ENCODE measurements at regions not wholly inside any gene's neighbourhood (a gene's known extent, or its start where the extent isn't known, plus 50 kb on each side); places are given as distances from the start of the nearest gene placed in this dataset.
A peak's percentile ranks its signal among the peaks of the same experiment; 100 is the strongest.

DNA sequence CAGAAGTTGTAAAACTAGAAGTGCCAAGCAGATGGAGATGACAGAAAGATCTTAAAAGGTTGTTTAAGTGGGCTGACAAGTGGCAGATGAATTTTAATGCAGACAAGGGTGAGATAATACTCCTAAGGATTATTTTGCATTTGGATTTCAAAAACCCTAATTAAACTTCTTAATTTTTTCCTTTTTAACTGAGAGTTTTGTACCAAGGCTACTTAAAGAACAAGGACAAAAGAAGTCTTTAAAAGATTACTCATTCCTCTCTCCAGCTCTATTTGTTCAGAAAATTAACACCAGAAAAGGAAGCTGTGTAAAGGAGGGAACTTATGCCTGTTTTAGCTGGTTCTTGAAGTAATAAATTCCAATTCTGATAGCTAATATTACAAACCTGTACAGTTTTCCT is 275.4 kb downstream of the ETNK1 start:
- no peak for DNase-seq (ENCODE audit: low spot score)

DNA sequence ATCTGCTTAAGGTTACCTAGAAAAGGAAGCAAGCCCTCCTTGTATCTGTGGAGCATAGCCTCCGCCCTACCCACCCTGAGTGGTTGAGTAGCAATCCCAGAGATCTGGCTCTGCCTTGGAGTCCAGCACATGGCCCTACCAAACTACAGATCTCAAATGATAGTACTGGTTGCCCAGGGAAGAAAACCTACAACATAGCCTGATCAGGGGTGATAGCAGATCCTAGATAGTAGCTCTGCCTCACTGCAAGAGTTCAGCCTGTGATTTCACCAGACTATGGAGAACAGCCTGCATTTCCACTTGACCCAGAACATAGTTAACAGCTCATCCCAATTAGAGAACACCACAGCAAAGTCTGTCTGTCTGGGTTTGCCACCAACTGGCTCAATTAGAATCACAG is 279.5 kb downstream of the ETNK1 start:
- DNase-seq (ENCODE audit: low spot score) = no peak

DNA sequence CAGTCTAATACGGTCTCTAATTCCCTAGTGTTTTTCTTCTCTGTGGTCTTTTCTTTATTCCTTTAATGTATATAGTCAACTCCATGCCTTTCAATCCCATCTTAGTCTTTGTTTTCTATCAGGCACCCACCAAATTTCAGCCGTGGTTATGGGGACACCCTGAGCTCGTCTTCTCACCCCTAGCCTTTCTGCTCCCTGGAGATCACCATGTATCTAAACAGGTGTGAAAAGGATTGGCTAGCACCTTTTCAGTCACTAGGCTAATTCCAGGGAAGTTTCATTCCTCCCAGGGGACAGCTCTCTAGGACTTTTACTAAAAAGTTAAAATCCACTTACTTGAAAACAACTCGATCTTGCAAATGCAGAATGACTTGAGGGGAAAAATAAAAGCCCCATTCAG is 291.3 kb downstream of the ETNK1 start:
- DNase-seq (ENCODE audit: low spot score) = no peak

DNA sequence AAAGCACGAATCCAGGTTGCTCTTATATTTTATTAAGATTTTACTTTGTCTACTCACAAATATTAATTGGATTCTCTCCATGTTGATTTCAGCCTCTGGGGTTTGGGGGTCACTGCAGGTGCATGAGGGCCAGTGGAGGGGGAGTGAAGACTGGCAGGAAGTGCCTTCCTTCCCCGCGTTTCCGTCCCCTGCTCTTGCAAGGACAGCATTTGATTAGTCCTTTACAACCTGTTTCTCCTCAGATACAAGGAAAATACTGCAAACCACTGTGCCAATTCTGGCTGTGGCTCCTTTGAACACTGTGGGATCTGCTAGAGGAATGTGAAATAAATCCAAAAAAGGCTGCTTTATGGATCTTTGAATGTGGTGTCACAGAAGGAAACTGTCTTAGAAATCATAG is 291.8 kb downstream of the ETNK1 start:
- no peak for DNase-seq (ENCODE audit: low spot score)

DNA sequence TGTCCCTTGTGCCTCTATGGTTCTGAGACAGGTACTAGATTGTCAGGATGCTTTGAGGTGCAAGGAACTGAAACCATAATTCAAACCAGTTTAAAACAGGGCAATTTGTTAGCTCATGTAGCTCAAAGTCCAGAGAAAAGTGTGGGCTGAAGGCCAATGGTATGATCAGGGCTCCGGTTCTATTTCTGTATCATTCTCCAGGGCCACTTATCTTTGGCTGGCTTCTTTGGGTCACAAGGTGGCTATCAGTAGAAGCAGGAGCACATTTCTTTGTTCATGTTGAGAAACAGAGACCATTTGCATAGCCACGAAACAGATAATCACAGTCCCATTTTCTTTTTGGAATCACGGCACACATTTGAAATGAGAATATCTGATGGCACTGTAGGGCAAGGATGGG is 294.9 kb downstream of the ETNK1 start:
- DNase-seq (ENCODE audit: low spot score) = no peak

DNA sequence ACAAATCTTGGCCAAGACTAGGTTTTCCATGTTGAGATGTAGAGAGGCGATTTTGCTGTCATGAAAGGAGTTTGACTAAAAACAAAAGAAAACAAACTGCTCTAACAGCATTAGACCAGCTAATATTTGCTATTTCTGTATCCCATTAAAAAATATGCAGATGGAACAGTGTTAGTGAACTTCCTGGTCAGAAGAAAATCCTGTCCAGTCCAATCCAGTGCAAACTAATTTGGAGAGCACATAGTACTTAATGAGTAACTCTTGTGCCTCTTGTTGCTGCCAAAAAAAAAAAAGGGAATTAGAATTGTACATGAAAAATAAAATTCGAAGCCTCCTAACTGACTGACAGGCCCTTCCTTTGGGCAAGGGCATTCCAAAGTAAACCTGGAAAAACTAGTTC is 298.8 kb downstream of the ETNK1 start:
- DNase-seq (ENCODE audit: low spot score) = no peak

DNA sequence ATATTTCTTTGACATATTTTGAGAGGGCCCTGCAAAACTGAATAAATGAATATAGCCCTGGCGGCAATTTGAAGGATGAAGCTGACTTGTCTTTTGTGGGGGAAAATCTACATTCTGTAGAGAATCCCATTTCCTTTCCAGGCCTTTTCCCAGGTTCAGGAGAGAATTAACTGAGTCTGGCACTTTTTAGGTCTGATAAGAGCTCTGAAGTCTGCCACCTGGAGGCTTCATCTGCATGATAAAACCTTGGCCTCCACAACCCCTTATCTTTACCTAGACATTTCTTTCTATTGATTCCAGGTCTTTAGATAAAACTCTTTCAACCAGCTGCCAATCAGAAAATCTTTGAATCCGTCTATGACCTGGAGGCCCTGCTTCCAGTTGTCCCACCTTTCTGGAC is 299.4 kb downstream of the ETNK1 start:
- DNase-seq (ENCODE audit: low spot score) = no peak

DNA sequence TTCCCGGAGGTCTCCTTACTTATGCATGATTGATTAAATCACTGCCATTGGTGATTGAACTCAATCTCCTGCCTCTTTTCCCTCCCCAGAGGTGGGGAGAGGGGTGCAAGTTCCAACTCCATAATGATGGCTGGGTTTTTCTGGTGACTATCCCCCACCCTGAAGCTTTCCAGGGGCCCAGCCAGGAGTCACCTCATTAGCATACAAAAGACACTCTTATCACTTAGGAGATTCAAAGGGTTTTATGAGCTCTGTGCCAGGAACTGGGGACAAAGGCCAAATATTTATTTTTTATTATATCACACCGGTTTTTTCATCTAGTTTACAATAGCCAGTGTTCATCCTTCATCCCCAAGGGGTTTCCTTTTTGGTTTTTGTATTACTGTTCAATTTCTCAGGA is 300.7 kb downstream of the ETNK1 start:
- no peak for DNase-seq (ENCODE audit: low spot score)

DNA sequence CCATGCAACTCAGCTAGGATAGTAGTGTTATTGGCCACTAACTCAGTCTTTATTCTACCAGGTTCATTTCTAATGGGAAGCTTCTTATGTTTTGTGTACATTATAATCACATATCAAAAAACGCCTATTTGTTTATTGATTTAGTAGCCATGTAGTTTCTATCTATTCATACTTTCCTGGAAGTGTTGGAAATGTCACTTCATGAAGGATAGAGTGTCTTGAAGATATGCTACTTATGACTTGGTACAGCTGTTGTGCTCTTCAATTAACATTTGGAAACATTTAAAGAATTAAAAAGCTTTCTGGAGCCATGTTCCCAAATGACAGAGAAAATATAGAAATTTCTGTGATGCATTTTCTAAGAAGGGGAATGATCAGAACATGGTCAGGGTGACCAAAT is 307.5 kb downstream of the ETNK1 start:
- DNase-seq (ENCODE audit: low spot score) = no peak

DNA sequence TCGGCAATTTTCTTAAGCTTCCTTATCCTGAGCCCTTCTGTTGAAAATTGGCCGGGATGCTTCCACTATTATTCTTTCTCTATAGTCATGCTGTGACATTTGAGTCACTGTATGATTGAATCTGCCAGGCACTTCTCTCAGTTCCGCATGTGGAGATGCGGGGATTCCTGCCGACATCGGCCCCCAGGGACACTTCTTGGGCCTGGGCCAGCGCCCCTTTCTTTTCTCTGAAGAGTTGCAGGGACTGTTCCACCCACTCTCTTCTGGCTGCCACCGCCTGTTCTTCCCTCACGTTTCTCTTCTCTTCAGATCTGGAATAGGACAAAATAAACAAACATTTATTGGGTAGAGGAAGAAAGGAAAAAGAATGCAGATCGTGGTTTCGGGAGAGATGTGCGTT is 310.1 kb downstream of the ETNK1 start:
- no peak for DNase-seq (ENCODE audit: low spot score)

DNA sequence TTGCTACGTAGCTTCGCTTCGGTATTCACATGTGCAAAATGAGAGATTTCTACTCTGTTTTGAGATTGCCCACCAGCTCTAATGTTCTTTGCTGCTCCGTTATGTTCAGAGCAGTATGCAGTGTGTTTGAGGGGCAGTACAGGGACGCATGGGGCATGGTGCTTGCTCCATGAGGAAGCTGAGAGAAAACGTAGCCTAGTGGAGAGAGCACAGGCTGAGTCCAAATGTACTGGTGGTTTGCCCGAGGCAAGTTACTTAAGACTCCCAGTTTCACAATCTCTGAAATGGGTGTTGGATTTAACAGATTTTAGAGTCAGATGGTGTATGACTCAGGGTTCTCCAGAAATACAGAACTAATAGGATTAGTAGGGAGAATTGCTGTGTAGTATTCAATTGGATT is 310.5 kb downstream of the ETNK1 start:
- DNase-seq (ENCODE audit: low spot score) = no peak

DNA sequence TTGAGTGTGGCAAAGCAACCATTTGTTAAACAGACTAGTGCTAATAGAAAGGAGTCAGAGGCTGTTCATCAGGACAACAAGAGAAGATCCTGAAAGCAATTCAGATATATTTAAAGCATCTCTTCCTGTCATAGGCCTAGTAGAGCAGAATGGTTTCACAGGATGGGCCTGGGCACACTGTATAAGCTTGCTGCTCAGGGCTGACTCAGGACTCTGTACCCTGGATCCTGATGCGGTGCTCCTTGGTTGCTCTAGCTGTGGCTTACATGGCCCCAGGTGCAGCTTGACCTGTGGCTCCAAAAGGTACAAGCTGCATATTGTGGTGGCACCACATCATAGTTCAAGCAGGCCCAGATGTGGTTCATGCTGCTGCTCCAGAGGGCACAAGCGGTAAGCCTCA is 313.4 kb downstream of the ETNK1 start:
- DNase-seq (ENCODE audit: low spot score) = no peak

DNA sequence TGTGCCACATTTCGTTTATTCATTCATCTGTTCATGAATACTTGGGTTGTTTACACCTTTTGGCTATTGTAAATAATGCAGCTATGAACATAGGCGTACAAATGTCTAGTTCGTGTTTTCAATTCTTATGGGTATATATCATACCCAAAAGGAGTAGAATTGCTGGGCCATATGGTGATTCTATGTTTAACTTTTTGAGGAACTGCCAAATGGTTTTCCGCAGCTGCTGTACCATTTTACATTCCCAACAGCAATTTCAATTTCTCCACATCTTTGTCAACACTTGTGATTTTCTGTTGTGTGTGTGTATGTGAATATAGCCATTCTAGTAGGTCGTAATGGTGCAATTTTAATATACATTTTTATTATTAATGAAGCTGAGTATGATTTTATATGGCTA is 326.2 kb downstream of the ETNK1 start:
- DNase-seq (ENCODE audit: low spot score) = no peak

DNA sequence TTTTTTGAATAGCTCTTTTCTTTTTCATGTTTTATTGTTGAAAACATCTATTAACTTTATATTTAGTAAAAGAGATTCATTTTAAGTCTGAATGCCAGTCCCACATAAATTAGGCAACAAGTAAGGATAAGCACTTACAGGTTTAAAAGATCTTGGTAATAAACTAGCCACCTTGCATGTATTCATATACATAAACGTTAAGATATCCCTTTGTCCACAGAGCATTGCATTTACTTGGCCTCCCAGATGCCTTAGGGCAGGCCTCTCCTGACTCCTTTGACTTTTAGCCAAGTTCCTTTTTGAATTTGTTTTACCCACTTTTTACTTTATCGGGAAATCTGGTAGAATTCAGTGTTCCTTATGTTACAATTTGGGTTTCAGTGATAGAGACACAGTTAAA is 331.7 kb downstream of the ETNK1 start:
- no peak for DNase-seq (ENCODE audit: low spot score)

DNA sequence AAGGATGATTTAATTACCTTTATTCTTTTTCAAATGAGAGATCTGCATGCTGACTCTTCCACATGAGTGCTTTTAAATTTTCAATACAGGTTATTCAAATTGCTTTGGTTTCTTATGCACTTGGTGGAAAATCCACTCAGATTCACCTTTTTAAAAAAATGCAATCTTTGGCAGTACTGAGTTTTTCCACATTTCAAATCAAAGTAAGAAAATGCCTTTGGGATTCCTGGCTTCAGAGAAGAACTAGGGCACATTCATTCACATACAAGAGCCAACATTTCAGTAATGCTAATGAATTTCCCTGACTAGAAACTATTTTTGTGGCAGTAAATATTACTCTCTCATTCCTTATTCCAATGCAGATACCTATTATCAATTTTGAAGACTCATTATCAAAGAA is 342.2 kb downstream of the ETNK1 start:
- no peak for DNase-seq (ENCODE audit: low spot score)

DNA sequence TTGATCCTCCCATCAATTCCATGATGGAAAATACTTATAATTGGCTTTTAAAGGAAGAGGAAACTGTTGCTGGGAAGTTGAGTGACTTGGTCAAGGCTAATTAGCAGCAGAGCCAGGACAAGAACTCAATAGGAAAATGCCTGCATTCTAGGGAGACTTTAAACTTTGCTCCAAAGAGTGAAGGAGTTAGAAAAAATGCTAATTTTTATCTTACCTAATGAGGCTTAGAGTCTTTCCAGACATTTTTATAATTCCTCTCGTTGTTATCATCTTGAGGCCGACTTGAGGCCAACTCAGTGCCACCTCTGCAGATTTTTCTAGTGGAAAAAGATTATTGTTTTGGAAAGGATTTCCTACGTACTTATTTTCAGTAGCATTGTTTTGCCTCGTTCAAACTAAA is 344.6 kb downstream of the ETNK1 start:
- DNase-seq (ENCODE audit: low spot score) = no peak

DNA sequence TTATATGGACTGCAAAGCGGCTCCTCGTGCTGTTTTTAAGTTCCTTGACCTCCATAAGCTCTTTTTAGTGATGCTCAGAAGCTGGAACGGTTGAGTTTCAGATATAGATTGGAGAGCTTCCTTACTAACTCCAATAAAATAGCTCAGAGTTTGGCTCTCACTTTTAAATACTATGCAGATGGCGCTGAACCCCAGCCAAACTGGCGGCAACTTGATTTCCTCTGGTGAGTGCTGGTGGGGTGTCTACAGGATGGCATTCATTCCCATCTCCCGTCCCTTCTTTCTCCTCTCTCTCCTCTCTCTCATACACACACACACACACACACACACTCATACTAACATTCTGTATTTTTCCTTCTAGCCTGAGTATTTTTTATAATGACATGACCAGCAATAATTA is 346.3 kb downstream of the ETNK1 start:
- DNase-seq (ENCODE audit: low spot score) = no peak

DNA sequence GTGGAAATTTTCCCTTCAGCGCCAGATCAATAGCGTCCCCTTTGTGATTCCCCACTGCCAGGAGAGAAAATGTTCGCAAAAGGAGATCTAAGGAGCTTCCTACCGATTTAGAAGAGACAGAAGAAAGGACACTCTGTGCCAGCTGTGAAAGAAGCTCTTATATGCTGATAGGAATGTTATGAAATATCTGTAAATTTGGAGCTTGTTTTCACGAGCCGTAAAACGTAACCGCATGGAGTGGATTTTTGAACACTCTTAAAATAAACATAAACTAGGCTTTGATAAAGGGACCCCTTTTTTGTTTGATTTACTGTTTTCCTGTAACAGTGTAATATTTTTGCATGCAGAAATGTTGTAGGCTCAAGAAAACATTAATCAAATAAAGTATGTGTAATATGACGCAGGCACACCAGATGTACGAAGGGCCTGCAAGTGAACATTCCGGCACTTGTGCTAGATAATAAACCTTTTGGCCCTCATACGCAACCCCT is 346.8 kb downstream of the ETNK1 start:
- no peak for DNase-seq (ENCODE audit: low spot score)

DNA sequence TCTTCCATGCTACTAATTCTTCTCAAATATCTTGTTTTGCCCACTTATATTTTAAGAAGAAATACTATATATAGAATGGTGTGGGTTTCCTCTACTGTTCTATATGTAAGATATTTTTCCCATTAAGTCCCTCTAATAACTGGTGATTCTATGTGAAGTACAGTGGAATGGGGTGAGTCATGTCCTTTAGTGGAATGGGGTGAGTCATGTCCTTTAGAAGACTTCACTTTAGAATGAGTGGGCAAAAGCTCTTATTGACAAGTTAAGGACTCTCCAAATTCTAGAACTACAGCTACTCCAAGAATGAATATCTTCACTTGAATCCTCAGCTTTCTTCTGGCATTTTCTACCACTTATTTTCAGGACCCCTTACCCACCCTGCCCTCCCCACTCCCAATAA is 349.9 kb downstream of the ETNK1 start:
- peak; percentile 83 for DNase-seq (ENCODE audit: low spot score)

DNA sequence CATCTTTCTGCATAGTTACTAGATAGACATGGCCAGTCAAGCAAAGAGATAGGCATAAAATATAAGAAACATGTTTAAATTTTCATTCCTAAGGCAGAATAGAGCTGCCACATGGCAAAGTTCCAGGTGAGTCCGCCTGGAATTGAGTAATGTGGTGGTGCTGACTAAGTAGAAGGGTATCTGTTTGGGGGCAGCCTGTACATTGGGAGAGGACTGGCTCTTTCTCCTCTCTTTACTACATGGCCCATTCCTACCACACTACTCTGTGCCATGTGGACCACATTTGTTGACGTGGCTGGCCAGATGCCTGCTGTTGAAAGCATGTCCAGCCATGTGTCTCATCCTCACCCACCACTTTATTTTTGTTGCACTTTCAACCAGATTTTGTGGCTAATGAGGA is 354.0 kb downstream of the ETNK1 start:
- DNase-seq (ENCODE audit: low spot score) = peak; percentile 94

DNA sequence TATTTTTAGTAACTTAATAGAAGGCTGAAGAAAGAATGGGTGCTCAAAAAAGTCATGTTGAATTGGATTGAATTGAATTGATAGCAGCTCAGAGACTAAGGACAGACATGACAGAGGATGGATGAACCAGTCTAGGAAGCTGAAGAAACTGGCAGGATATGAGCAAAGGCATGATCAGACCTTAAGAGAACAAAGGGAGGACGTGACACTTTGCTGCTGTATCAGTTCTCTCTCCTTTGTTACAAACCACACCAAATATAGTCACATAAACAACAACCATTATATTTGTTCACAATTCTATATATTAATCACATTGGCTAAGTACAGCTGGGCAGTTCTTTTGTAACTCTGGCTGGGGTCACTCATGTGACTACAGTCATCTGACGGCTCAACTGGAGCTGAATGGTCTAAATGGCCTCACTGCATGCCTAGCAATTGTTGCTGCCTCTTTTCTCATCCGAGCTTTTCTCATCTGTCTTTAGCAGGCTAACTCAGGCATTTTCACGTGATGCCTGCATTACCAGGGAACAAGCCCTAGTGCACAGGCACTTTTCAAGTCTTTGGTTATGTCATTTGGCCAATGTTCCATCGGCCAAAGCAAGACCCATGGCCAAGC is 355.0 kb downstream of the ETNK1 start:
- DNase-seq (ENCODE audit: low spot score) = no peak

DNA sequence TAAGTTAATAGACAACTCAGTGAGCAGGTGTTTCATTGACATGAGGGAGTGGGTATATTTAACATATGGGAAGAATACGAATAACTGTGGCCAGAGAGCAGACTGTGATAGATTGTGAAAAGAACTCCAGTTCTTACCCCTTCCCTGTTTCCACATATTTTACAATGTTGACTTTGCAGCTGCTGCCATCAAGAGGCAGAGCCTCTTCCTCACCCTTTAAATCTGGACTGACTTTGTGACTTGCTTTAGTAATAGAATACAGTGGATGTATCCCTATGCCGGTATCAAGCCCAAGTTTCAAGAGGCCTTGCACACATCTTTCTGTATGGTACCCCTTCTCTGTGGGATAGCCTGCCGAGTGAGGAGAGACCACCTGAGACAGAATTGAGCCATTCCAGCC is 356.7 kb downstream of the ETNK1 start:
- DNase-seq (ENCODE audit: low spot score) = no peak

DNA sequence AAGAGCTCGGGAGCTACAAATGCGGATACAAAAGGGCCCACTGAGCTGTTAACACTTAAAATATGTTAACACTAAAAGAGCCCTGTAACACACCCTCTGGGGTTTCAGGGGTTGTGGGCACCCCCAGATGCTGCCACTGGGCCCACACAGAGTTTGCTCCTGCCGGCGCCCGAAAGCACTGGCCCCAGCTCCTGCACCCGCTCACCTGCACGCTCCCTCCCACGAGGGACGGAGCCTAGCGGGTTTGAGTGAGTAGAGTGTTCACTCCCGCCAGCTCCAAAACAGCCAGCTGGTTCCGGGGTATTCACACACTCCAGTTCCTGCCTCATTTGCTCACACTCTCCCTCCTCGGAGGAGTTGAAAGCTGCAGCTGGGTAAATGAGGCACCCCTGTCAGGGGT is 357.7 kb downstream of the ETNK1 start:
- no peak for DNase-seq (ENCODE audit: low spot score)

DNA sequence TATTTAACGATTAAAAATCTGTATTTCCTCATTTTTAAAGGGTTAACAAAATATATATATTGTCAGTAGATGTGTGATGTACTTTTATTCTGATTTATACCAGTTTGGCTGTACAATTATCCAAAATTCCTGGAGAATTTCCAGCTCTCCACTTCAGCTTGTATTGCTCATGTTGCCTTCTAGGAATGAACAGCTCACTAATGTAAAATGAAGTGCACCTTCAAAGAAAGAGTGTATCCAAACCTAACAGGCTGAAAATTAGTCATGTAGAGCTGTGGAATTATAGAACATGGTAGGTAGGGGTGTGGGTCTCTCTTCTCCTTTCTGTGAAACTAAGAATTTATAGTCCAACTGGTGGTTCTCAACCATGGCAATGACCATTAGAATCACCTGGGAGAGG is 362.0 kb downstream of the ETNK1 start:
- peak; percentile 47 for DNase-seq (ENCODE audit: low spot score)

DNA sequence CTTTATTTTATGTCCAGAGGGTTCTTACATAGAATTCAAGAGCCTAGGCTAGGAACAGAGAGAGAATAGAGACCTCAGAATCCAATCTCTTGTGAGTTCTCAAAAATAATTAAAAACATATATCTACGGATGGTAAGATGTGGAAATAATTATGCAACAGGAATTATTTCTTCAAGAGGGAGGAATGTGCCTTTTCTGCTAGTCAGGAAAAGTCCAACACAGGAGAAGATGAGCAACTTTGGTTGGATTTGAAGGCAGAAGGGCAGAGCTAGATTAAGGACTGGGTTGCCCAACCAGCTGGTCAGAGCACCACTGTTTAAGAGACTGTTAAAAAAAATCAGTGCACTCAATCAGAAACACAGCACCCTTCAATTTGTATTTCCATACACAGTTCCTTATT is 365.5 kb downstream of the ETNK1 start:
- no peak for DNase-seq (ENCODE audit: low spot score)

All from kidney tubule cell (primary cell).